ENCODE measurements at regions not wholly inside any gene's neighbourhood (a gene's known extent, or its start where the extent isn't known, plus 50 kb on each side); places are given as distances from the start of the nearest gene placed in this dataset.

DNA sequence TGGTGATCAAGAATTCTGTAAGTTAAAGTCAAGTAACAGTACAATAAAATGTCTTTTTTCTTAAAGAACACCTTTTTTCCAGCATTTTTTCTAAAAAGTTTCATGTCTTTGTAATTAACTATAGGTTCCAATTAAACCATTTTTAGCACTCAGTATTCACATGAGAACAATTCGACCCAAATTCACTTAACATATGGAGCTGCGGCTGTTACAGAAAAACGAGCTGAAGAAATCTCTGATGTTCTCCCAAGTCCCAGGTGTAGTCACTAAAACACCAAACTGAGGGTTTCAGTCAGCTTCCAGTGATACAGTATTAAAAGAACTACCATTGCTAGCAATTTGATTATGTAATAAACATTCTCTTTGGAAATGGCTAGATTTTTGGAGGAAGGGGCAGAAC, 117.6 kb downstream of the TNFSF13B start:
- Histone ChIP-seq H3K27ac (no peak overlapping the region), H3K9me3 (ENCODE audit: low read depth) (no peaks in the 10 kb centered on the region), H3K9me2 (replicated peaks; ENCODE audit: insufficient read depth) (no peaks in the 10 kb centered on the region), H3K36me3 (replicated peaks; ENCODE audit: insufficient read depth, low read depth) (no peaks in the 10 kb centered on the region), H3K79me2 (no peaks in the 10 kb centered on the region), H3K4me3 (no peak overlapping the region), H4K20me1 (ENCODE audit: insufficient read depth, poor library complexity, severe bottlenecking) (no peaks in the 10 kb centered on the region), H2AFZ (no peak overlapping the region), H3K4me2 (no peak overlapping the region), H3K27me3 (no peaks in the 10 kb centered on the region), H3K4me1 (ENCODE audit: insufficient read depth) (no peaks in the 10 kb centered on the region)
- WGBS (ENCODE audit: low lambda C conversion rate, missing lambda C conversion rate) = 88% methylated on average over 3 of the region's 3 CpGs
- TF ChIP-seq, protein P1, sequence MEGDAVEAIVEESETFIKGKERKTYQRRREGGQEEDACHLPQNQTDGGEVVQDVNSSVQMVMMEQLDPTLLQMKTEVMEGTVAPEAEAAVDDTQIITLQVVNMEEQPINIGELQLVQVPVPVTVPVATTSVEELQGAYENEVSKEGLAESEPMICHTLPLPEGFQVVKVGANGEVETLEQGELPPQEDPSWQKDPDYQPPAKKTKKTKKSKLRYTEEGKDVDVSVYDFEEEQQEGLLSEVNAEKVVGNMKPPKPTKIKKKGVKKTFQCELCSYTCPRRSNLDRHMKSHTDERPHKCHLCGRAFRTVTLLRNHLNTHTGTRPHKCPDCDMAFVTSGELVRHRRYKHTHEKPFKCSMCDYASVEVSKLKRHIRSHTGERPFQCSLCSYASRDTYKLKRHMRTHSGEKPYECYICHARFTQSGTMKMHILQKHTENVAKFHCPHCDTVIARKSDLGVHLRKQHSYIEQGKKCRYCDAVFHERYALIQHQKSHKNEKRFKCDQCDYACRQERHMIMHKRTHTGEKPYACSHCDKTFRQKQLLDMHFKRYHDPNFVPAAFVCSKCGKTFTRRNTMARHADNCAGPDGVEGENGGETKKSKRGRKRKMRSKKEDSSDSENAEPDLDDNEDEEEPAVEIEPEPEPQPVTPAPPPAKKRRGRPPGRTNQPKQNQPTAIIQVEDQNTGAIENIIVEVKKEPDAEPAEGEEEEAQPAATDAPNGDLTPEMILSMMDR (IDR thresholded peaks at IDR 0.05; ENCODE audit: poor library complexity) = no peak
- no peak for TF ChIP-seq EZH2 (IDR thresholded peaks at IDR 0.05; ENCODE audit: borderline replicate concordance)
- TF ChIP-seq EZH2phosphoT487 (IDR thresholded peaks at IDR 0.05; ENCODE audit: low read depth, severe bottlenecking, unreplicated experiment) = no peak
- DNase-seq (ENCODE audit: low spot score) = no peak

DNA sequence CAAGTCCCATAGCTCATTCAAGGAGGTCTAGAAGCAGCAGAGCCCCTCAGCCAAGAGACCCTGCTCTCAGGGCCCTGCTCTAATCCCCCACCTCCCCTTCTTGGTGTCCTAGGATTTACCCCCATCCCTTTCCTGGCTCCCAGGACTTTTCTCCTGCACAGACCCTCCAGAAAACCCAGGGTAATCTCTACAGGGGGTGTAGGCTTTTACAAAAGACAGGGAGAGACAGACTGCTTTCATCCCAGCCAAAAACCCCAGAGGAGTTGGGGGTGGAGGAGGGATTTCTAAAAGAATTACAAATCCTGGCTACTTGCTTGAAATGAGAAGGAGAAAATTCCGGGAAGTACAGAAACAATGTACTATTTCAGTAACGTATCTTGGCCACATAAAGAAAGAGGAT, 133.3 kb downstream of the TNFSF13B start:
- no peak for DNase-seq (ENCODE audit: low spot score)
- Histone ChIP-seq H4K20me1 (ENCODE audit: insufficient read depth, poor library complexity, severe bottlenecking) (no peaks in the 10 kb centered on the region), H2AFZ (no peak overlapping the region), H3K27me3 (no peaks in the 10 kb centered on the region), H3K79me2 (no peaks in the 10 kb centered on the region), H3K4me3 (no peak overlapping the region), H3K9me3 (ENCODE audit: low read depth) (no peaks in the 10 kb centered on the region), H3K36me3 (replicated peaks; ENCODE audit: insufficient read depth, low read depth) (no peaks in the 10 kb centered on the region), H3K4me1 (ENCODE audit: insufficient read depth) (no peaks in the 10 kb centered on the region), H3K4me2 (no peak overlapping the region), H3K9me2 (replicated peaks; ENCODE audit: insufficient read depth) (no peaks in the 10 kb centered on the region), H3K27ac (no peak overlapping the region)
- WGBS (ENCODE audit: low lambda C conversion rate, missing lambda C conversion rate) = 72% methylated on average over 2 of the region's 2 CpGs
- no peak for TF ChIP-seq EZH2phosphoT487 (IDR thresholded peaks at IDR 0.05; ENCODE audit: low read depth, severe bottlenecking, unreplicated experiment)

DNA sequence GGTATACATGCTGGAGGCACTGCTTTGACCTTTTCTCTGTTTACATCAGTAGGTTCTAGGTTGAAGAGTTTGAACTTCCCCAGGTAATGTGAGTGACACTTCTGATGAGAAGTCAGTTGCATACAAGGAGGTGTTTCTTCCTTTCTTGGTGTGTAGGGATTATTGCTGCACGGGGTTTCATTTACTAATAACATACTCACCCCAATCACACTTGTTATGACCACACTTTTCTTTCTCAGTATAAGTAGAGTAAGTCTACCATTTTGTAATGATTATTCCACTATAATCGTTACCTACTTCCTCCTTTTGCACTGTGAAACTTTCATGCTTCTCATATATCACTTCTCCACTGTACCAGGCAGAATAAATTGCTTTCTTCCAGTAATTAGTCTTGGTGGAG, 138.0 kb downstream of the TNFSF13B start:
- Histone ChIP-seq H3K4me2 (no peak overlapping the region), H2AFZ (no peak overlapping the region), H3K9me2 (replicated peaks; ENCODE audit: insufficient read depth) (no peaks in the 10 kb centered on the region), H3K4me3 (no peak overlapping the region), H3K27ac (no peak overlapping the region), H4K20me1 (ENCODE audit: insufficient read depth, poor library complexity, severe bottlenecking) (no peaks in the 10 kb centered on the region), H3K4me1 (ENCODE audit: insufficient read depth) (no peaks in the 10 kb centered on the region), H3K36me3 (replicated peaks; ENCODE audit: insufficient read depth, low read depth) (no peaks in the 10 kb centered on the region), H3K27me3 (no peaks in the 10 kb centered on the region), H3K79me2 (no peaks in the 10 kb centered on the region), H3K9me3 (ENCODE audit: low read depth) (no peaks in the 10 kb centered on the region)
- no peak for DNase-seq (ENCODE audit: low spot score)
- TF ChIP-seq, protein P1 (IDR thresholded peaks at IDR 0.05; ENCODE audit: poor library complexity) = no peak
- TF ChIP-seq EZH2 (IDR thresholded peaks at IDR 0.05; ENCODE audit: borderline replicate concordance) = no peak
- TF ChIP-seq EZH2phosphoT487 (IDR thresholded peaks at IDR 0.05; ENCODE audit: low read depth, severe bottlenecking, unreplicated experiment) = no peak
- 79% methylated on average over 2 of the region's 2 CpGs for WGBS (ENCODE audit: low lambda C conversion rate, missing lambda C conversion rate)

DNA sequence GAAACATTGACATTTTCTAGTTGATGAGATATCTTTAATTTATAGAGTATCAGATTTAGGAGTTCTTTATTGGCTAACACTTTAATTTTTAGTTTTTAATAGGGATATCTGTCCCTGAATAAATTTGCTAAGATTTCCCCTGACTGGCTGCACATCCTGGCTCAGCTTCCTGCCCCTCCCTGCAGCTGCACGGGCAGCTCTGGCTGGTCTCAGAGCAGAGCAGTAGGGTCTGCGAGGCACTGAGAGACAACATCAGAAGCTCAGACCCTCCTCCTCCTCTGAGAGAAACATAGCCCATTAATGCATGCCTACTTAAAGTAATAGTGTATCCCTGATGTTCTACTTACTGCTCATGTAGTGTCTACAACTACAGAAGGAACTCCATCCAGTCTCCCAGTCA, 139.2 kb downstream of the TNFSF13B start:
- Histone ChIP-seq H3K4me3 (no peak overlapping the region), H3K9me2 (replicated peaks; ENCODE audit: insufficient read depth) (no peaks in the 10 kb centered on the region), H3K9me3 (ENCODE audit: low read depth) (no peaks in the 10 kb centered on the region), H3K79me2 (no peaks in the 10 kb centered on the region), H3K27ac (no peak overlapping the region), H3K4me2 (no peak overlapping the region), H3K4me1 (ENCODE audit: insufficient read depth) (no peaks in the 10 kb centered on the region), H3K27me3 (no peaks in the 10 kb centered on the region), H2AFZ (no peak overlapping the region), H4K20me1 (ENCODE audit: insufficient read depth, poor library complexity, severe bottlenecking) (no peaks in the 10 kb centered on the region), H3K36me3 (replicated peaks; ENCODE audit: insufficient read depth, low read depth) (no peaks in the 10 kb centered on the region)
- TF ChIP-seq, protein P1 (IDR thresholded peaks at IDR 0.05; ENCODE audit: poor library complexity) = no peak
- WGBS (ENCODE audit: low lambda C conversion rate, missing lambda C conversion rate) = 40% methylated on average over 2 of the region's 2 CpGs
- no peak for DNase-seq (ENCODE audit: low spot score)
